ENCODE measurements at regions not wholly inside any gene's neighbourhood (a gene's known extent, or its start where the extent isn't known, plus 50 kb on each side); places are given as distances from the start of the nearest gene placed in this dataset.

DNA sequence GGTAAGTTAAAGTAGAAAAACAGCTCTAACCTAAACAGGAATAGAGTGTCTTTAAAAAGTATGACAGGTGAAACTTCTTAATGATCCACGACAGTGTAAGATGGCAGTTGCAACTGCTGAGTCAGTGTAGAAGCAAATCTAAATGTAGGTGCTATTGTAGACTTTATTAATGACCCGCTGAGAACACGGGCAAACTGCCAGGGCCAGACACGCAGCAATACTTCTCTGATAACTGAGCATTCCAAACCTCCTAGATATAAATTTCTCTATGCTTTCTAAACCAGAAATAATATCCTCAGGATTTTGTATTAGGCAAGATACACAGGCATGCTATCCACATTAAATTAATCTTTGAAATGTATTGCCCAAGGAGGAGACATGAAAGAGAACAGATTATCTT lies 1076.4 kb downstream of the HACE1 start:
- intact Hi-C loops (cut with DNase I): no loop called here
- TF ChIP-seq POLR2A (IDR thresholded peaks at IDR 0.05) (no peak), POLR2AphosphoS5 (IDR thresholded peaks at IDR 0.05) (no peak), EP300 (IDR thresholded peaks at IDR 0.05) (no peak)
- TF ChIP-seq, protein P1, sequence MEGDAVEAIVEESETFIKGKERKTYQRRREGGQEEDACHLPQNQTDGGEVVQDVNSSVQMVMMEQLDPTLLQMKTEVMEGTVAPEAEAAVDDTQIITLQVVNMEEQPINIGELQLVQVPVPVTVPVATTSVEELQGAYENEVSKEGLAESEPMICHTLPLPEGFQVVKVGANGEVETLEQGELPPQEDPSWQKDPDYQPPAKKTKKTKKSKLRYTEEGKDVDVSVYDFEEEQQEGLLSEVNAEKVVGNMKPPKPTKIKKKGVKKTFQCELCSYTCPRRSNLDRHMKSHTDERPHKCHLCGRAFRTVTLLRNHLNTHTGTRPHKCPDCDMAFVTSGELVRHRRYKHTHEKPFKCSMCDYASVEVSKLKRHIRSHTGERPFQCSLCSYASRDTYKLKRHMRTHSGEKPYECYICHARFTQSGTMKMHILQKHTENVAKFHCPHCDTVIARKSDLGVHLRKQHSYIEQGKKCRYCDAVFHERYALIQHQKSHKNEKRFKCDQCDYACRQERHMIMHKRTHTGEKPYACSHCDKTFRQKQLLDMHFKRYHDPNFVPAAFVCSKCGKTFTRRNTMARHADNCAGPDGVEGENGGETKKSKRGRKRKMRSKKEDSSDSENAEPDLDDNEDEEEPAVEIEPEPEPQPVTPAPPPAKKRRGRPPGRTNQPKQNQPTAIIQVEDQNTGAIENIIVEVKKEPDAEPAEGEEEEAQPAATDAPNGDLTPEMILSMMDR (IDR thresholded peaks at IDR 0.05): no peak
- Histone ChIP-seq H3K27me3 (no peaks in the 10 kb centered on the region), H3K27ac (no peak overlapping the region), H3K36me3 (no peaks in the 10 kb centered on the region), H3K4me1 (no peaks in the 10 kb centered on the region), H3K4me3 (no peak overlapping the region), H3K9me3 (no peaks in the 10 kb centered on the region)
- no peak for DNase-seq
- 35 to 62% methylated on average over 4 of the region's 4 CpGs for WGBS, 2 donors

GRCh38 chr6:103769431-103769830 lies 1090.3 kb downstream of the HACE1 start:
- no peaks in the 10 kb centered on the region for H3K36me3 ChIP-seq
- DNase-seq: no peak
- WGBS, 2 donors: 85 to 86% methylated on average over 1 of the region's 1 CpG
- H3K9me3 ChIP-seq: no peaks in the 10 kb centered on the region
- H3K4me3 ChIP-seq: no peak overlapping the region
- intact Hi-C loops (cut with DNase I): no loop called here
- H3K27ac ChIP-seq: no peak overlapping the region
- TF ChIP-seq, protein P1 (IDR thresholded peaks at IDR 0.05): no peak
- no peak for TF ChIP-seq EP300 (IDR thresholded peaks at IDR 0.05)
- TF ChIP-seq POLR2AphosphoS5 (IDR thresholded peaks at IDR 0.05): no peak
- TF ChIP-seq POLR2A (IDR thresholded peaks at IDR 0.05): no peak
- H3K27me3 ChIP-seq: no peaks in the 10 kb centered on the region
- no peaks in the 10 kb centered on the region for H3K4me1 ChIP-seq

DNA sequence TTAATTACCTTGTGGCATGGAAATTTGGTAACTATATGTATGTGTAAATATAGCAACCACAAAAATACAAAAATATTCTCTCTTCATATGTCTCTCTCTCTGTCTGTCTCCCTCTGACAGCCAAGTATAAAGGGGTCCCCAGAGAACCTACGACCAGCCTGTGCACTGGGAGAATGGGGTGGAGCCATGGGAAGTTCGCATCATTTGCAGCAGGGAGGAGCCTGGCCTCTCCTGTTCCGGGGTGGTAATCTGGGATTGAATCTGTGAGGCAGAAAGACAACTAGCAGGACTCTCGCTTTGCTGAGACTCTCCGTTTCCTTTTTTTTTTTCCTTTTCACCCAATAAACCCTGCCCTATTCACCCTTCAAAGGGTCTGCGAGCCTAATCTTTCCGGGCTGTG lies 1109.1 kb downstream of the HACE1 start:
- intact Hi-C loops (cut with DNase I): no loop called here
- no peaks in the 10 kb centered on the region for H3K27me3 ChIP-seq
- no peak for DNase-seq
- 36 to 49% methylated on average over 7 of the region's 7 CpGs for WGBS, 2 donors
- TF ChIP-seq POLR2AphosphoS5 (IDR thresholded peaks at IDR 0.05) (no peak), EP300 (IDR thresholded peaks at IDR 0.05) (no peak), POLR2A (IDR thresholded peaks at IDR 0.05) (no peak)
- TF ChIP-seq, protein P1 (IDR thresholded peaks at IDR 0.05): no peak
- H3K36me3 ChIP-seq: no peaks in the 10 kb centered on the region
- H3K27ac ChIP-seq: no peak overlapping the region
- H3K4me1 ChIP-seq: no peaks in the 10 kb centered on the region
- H3K4me3 ChIP-seq: no peak overlapping the region
- H3K9me3 ChIP-seq: no peaks in the 10 kb centered on the region

DNA sequence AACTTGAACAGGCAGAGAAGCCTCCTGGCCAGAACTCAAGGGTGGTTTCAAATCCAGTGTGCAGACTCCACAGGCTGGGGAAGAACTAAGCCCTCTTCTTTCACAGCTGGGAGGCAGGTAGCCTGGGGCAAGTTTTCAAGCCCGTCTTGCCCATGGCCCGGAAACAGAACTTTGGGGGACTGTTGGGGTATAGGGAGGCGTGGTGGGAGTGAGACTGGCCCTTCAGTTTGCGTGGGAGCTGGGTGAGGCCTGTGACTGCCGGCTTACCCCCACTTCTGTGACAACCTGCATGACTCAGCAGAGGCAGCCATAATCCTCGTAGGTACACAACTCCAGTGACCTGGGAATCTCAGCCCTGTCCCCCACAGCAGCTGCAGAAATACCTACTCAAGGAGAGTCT lies 1125.7 kb downstream of the HACE1 start:
- Histone ChIP-seq H3K4me3 (no peak overlapping the region), H3K27me3 (no peaks in the 10 kb centered on the region), H3K36me3 (no peaks in the 10 kb centered on the region), H3K27ac (no peak overlapping the region), H3K9me3 (no peaks in the 10 kb centered on the region), H3K4me1 (no peaks in the 10 kb centered on the region)
- intact Hi-C loops (cut with DNase I): no loop called here
- 75 to 86% methylated on average over 6 of the region's 6 CpGs for WGBS, 2 donors
- DNase-seq: no peak
- TF ChIP-seq POLR2A (IDR thresholded peaks at IDR 0.05) (no peak), EP300 (IDR thresholded peaks at IDR 0.05) (no peak), POLR2AphosphoS5 (IDR thresholded peaks at IDR 0.05) (no peak)
- TF ChIP-seq, protein P1 (IDR thresholded peaks at IDR 0.05): no peak

DNA sequence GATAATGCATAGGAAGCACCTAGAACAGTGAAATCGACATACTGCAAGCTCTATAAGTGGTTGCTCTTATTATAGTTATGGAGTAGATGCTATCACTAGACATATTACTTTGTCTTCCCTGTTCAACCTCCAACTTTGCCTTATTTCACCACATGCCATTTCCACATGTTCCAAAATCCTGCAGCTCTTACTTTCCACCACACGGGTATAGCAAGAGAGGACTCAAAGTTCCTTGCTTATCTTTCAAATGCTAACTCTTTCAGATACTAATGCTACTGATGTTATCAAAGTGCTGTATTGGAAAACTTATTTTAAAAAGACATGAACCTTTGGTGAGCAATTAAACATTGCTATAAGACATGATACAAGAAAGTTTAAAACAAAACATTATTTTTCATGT lies 1130.1 kb downstream of the HACE1 start:
- TF ChIP-seq POLR2A (IDR thresholded peaks at IDR 0.05): no peak
- TF ChIP-seq POLR2AphosphoS5 (IDR thresholded peaks at IDR 0.05): no peak
- TF ChIP-seq, protein P1 (IDR thresholded peaks at IDR 0.05): no peak
- no peak for TF ChIP-seq EP300 (IDR thresholded peaks at IDR 0.05)
- Histone ChIP-seq H3K9me3 (no peaks in the 10 kb centered on the region), H3K4me1 (no peaks in the 10 kb centered on the region), H3K36me3 (no peaks in the 10 kb centered on the region), H3K27ac (no peak overlapping the region), H3K27me3 (no peaks in the 10 kb centered on the region), H3K4me3 (no peak overlapping the region)
- intact Hi-C loops (cut with DNase I): no loop called here
- DNase-seq: no peak
- WGBS, 2 donors: 35 to 51% methylated on average over 2 of the region's 2 CpGs
